Right hindlimb (tissue), 1 donor: ENCODE measurements at regions not wholly inside any gene's neighbourhood (a gene's known extent, or its start where the extent isn't known, plus 50 kb on each side); places are given as distances from the start of the nearest gene placed in this dataset.

Experiments used
- DNase-seq: peaks from one replicate; pipeline ENCODE4 v3.0.0-alpha.2; 2018

DNA sequence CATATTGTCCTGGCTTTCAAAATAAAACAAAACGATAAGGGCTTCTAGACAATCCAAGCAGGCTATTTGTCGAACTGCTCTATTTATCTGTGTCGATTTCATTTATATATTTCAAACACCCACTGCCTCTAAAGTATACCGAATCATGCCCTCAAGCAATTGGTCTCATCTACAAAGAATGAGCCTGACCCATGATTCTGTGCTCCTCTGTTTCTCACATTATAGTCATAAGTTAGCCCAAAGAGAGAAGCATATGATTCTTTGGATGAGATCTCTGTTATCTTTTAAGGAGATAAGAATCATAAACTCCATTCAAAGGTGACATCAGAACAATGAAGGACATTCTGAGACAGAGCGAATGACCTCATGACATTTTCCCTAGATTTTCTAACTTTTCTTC, 191.1 kb downstream of the MAP2K6 start:
- no peak for DNase-seq

DNA sequence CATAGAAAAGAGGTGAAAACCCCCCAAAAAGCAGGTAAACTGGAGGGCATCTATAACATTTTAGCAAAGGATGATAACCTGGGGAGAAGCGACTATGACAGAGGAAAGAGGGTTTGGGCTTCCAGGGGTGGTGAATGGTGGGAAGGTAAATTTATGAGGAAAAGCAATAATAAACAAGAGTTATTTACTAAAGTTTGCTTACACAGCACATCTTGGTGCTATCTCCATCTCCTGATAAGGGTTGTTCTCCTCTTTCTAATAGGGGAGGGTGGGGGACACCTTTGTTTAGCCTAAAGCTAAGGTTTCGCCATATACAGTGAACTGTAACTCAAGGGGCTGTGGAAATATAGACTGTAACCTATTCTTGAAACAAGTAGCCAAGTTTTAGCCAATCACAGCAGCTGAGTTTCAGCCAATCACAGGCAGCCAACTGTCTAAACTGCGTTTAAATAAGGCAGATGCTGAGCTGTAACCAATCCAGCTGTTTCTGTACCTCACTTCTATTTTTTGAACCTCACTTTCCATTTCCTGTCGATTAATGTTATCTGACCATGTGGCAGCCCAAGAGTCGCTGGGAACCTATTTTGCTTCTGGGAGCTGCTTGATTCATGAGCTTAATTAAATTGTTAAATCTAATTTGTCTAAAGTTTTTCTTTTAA, 191.8 kb downstream of the MAP2K6 start:
- no peak for DNase-seq

DNA sequence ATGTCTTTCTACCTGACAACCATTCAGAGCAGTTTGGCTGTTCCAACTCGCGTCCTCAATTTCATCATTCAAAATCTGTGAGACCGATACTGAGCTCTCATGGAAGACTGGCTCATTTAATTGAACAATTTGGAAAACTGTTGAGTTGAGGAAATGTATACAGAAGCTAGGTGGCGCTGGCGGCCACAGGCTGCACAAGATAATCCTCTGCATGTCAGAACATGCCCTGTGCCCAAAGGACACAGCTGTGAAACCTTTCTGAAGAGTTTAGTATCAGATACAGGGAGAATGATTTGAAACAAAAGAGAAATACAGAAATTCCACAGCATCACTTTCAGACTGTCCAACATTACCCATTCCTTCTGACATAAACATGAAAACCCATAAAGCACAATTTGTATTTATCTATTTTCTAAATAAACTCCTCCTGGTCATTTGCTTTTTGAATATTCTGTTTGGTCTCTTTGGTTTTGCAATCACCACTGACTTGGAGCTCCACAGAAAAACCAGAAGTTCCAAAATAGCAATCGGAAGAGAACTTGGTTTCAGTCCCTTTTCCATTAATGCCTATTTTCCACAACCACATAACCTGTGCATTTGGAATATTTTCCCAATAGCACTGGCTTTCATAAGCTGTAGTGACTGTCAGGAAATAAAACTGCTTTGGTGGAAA, 192.8 kb downstream of the MAP2K6 start:
- peak; percentile 78 for DNase-seq

DNA sequence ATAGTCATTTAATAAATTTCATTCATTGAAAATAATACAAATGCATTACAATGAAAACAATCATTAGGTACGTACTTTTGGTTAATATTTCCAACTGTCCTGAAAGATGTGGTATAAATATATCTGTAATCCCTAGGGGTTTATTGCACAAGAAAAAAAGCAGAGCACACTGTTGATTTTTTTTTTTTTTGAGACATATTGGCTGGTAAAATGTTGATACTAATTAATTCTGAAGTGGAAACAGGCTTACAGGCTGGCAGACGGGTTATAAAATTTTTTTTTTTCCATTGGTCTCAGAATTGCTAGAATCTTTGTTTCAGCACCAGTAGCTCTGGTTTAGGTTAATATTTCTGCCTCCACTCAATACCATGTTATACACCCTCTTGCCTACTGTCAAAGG, 193.6 kb downstream of the MAP2K6 start:
- no peak for DNase-seq

DNA sequence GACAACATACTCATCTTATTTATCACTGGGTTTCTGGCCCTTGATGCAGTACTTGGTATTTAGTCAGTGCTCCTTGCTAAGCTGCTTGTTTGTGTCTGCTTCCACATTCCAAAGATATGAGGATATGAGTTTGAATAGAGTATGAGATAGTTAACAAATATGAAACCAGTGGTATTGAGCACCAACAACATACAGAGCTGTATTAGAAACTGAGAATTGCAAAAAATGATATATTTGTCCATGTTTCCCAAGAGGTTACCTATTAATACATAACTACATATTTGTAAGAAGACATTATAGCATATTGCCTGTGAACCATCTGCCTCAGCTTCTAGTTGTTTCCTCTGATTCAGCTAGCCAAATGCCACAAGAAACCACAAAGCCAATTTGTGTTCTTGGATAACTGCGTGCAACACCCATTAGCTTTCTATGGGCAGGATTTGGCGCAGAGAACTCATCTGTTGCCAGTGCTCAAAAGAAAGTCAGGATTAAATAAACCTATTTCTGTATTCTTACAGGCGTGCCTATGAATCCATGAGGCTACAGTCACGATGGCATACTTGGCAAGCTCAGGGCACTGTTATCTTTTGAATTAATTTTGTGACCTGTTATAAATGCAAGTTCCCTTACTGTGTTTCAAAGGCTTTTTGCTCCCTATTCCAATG, 194.4 kb downstream of the MAP2K6 start:
- DNase-seq, result no peak

DNA sequence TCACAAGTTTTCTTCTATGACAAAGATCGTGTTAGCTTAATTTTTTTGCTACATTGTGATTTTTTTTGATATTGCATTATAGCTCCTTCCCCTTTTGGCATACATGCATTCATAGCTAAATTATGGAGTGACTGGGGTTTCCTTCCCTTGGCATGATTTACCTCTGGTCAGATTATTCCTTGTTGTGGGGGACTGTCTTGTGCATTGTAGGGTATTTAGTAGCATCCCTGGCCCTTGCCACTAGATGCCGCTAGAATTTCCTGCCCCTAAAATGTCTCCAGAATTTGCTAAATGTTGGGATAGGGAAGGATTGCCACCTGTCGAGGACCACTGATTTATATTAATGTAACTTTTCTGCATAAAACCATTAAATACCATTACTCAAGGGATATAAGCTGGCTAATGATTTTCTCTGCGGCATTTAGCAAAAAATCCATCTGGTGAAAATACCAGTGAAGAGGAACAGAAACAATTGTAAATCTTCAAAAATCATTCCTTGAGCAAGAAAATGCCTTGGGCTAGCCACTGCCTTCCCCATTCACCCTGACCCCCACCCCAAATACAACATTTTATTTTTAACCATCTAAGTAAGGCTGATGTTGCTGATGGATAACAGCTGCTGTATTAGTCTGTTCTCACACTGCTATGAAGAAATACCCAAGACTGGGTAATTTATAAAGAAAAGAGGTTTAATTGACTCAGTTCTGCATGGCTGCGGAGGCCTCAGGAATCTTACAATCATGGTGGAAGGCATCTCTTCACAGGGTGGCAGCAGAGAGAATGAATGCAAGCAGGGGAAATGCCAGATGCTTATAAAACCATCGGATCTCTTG, 195.2 kb downstream of the MAP2K6 start:
- no peak for DNase-seq

DNA sequence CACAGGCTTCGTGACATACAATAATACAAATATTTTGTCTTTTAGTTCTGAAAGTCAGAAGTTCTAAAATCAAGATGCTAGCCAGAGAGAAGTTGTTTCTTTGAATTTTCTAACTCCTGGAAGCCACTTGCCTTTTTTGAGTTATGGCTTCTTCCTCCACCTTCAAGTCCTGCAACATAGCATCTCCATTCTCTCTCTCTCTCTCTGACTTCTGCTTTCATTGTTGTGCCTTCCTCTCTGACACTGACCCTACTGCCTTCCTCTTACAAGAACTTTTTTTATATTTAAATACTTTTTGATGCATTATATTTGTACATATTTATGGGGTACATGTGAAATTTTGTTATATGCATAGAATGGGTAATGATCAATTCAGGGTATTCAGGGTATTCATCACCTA, 205.9 kb downstream of the MAP2K6 start:
- DNase-seq, result no peak

DNA sequence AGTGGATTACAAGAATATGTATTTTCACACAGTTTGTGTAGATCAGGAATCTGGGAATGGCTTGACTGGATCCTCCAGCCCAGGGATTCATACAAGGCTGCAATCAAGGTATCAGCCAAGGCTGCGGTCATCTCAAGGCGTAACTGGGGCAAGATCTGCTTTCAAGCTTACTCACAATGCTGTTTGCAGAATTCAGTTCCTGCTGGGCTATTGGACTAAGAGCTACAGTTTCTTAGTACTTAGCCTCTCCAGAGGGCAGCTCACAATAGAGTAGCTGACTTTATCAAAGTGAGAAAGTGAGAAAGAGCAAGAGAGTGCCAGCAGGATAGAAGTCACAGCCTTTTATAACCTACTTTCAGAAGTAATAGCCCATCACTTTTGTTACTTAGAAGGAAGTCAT, 211.0 kb downstream of the MAP2K6 start:
- no peak for DNase-seq

DNA sequence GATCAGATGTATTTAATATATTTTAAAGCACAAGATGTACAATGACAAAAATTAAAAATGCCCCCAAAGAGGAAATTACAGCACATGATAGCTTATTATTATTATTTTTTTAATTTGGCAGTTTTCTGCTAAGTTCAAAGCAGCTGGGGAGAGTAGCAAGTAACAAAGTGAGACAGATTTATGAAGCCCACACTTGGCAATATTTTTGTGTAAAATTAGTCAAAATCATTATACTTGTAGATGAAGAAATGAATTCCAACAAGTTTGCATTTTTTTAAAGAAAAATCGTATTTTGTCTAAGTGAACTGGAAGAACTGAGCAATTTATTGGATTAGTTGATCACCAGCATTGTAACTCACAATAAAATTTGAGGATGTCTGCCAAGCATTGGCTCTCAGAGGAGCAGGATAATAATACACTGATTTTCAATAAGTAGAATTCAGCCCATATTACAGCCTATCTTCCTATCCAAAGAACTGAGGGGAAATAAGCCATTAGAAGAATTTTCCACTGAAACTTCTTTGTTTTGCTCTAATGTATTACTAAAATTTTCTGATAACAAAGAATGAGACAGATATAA, 215.6 kb downstream of the MAP2K6 start:
- no peak for DNase-seq

DNA sequence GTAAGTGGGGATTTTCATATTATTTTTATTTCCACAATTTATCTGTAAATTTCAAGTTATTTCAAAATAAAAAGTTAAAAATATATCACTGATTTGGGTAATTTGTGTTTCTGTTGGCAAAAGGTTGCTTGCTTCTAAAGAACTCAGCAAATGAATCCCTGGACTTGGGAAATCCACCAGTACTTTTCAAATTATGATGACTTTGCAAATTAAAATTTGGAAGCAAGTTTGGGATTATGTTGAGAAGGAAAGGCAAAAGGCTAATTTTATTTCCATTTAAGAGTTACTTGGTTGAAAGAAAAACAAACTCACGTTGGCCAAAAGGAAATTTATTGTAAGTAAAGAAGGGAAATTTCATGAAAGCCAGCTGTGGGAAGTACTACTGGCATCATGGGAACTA, 220.3 kb downstream of the MAP2K6 start:
- DNase-seq, result no peak

DNA sequence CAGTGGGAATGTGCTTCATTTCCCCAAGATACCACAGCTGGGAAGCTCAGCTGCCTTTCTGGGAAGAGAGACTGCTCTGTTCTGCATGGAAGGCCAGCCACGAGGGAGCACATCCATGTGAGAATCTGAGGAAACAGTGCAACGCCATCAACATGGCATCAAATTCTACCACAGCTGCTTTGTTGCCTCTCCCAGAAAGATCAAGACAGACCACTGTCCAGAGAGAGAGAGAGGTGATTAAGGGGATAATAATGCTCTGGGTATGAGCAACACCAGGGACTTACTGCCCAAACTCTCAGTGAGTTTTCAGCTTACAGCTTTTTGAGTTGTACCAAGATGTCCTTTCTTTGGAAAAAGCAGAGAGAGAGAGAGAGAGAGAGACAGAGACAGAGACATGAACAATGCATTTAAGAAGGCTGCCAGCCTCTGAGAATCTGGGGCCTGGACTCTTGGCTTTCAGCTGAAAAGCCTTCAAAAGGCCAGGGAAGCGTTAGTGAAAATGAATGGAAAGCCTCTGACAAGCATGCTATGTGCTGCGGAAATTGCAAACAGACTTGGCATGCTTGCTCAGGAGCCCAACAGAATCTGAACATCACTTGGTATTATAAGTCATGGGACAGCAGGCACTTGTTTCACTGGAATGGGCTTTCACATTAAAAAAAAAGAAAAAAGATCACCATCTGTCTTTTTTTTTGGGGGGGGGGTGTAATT, 223.1 kb downstream of the MAP2K6 start:
- DNase-seq, result peak; percentile 50

DNA sequence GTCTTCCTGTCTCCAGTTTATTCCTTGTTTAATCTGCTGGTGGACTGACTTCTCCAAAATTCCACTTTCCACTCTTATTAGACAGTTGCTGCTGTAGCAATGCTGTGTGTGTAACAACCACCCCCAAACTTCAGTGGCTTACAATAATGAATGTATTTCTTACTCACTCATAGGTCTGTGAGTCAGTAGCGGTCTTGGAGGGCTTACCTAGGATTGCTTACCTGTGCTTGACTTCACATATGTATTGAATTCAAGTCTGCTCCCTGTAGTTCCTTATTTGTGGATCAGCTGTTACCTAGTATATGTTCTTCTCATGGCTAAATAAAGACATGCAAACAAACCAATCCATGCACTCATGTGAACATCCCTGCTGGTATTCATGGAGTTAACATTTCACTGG, 224.6 kb downstream of the MAP2K6 start:
- DNase-seq, result no peak

DNA sequence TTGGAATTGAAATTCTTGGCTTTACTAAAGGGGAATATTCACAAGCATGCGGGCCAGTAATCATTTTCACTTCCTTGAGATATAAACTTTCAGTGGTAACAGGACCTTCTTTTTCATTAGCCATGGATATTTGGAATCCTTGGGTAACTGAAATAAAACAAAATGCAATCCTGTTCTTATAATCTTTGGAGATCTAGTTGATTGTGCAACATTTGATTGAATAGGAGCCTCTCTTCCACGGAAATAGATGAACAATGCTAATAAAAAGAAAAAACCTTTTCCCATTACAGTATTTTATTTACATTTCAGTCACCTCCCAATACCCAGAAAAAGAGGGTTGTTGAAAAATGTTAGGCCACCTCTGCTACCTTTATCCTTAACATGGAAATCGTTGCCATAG, 225.6 kb downstream of the MAP2K6 start:
- no peak for DNase-seq

DNA sequence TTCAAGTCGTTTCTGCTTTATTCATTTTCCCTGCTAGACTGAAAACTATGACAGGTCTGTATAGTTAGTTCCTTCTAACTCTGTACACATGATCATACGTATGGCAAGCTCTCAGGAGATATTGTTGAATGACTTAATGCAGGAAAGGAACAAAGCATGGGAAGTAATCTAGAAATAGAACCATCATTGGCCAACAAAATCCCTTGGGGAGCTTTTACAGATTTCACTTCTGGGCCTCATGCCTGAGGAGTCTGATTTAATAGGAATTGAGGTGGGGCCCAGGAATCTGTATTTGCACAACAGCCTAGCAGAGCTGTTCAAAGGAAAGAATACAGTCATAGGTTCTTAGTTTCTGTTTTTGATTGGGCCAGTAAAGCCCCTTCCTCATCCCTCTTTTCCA, 229.2 kb downstream of the MAP2K6 start:
- DNase-seq, result no peak

DNA sequence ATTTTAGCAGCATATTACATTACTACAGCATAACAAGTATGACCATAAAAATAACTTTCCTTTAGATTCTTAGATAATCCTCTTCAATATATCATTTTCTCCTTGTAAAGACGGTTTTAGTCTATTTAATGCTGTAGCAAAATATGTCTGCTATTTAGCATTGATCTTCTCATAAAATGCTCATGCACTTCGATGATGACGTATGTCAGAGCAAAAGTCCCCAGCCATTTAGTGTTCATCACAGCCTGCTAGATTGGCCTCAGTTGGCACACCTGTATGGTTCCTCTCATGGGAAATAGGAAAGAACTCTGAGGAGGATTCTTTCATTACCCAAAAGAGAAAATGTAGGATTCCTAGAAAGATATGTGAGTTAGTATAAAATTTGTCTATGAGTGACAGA, 232.2 kb downstream of the MAP2K6 start:
- no peak for DNase-seq

DNA sequence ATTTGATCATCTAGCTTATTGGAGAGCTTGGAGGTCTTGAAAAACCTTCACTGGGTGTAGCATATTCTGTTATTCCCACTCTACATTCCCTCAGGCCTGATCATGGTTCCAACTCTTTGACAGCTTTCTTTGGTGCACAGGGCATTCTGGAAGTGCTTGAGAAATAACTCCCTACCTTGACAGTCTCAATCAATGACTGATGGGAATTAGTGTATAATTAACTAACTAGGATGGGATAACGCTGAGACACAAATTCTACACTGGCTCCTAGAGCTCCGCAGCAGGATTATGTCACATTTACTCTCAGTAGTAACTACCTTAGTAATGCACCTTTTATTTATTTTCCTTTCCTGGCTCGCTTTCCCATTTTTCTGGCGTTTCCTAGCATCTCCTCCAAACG, 236.4 kb downstream of the MAP2K6 start:
- DNase-seq, result no peak

DNA sequence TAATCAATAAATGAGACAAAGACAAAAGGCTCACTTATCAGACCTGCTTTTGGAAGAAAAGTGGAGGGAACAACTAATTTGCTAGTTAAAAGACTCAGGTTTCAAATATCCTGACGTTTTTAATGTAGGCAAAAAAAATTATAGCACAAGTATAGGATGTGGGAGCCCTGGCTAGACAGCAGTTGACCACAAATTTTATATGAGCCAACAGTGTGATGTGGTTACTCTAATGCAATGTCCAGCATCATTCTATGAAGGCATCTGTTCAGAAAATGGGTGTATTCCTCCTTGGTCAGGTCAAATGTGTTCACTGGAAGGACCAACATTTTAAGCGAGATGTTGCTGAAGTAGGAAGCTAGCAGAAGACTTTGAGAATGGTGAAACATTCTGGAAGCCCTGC, 237.4 kb downstream of the MAP2K6 start:
- DNase-seq, result no peak

DNA sequence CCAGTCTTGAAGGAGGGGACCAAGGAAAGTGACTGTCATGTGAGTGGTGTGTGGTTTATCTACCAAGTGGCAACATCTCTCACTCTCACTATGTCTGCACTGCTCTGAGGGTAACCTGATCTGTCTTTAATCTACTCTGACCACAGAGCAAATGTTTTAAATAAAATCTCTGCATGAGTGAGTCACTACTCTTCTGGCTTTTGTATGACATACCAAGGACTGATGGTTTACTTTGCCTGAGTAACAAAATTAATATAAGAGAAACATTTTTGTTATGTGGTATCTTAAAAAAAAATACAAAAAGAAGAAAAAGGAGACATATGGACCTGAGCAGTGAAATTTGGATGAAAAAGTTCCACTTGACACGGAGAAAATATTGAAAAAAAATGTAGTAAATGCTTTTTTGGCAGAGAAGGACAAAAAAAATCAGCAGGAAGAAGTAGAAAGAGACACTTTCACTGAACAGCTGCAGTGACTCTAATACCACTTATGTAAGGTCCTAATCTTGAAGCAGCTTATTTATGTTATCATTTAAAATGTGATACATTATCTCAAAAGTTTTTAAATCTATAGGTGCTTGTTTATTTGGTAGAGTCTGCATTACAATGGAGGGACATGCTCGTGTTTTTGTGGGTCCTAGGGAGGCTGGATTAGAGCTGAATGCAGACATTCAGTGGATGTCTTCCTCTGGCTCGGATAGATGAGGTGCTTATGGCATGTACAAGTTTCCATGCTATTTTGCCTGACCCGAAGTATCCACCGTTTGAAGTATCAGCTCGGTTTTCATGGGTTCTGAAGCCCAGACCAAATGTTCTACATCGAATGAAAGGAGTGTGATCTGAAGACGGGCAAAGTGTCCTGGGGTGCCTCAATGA, 240.7 kb downstream of the MAP2K6 start:
- no peak for DNase-seq

DNA sequence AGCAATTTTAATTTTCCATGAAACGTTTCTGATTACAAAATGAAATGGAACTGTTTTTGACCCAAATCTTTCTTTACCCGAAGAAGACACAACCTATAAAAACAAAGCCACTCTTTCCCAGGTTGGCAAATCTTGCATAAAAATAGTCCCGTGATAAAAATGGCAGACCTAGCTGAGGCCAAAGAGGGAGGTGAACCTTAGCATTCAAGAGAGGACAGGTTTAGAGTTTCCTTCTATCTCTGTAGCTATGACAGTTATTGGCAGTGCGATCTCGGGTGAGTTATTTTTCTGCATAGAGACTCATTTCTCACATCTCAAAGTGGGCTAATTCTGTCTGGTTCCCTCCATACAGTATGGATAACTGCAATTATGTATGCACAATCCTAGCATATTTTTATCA, 241.4 kb downstream of the MAP2K6 start:
- no peak for DNase-seq

DNA sequence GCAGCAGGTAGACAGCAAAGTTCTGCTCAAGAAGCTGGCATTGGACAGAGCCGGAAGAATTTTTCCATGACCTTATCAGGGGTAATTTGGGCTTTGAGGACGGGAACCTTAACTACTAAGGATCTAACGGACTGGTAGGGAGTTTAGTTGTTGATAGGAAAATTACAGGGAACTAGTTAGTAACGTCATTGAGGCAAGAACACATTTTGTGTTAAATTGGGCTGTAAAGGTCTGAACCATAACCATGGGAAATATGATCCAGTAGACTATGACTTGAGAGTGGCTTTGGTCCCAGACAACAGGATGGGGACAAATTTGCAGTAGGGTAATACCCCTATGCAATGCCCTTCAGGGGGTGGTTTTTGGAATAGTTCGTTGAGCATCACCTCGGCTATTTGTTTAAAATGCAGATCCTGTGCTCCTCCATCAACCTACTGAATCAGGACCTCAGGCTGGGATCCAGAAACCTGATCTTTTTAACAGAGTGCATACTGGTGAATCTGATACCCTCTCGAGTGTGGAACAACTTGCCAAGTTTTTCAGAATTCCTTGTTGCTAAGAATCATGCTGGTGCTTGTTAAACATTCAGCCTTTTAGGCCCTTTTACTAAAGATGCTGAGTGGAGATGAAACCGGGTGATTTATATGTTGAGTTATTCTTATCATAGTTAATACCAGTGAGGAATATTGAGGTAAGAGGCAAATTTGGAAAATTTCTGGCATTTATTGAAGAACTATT, 255.1 kb downstream of the MAP2K6 start:
- DNase-seq, result peak; percentile 34

DNA sequence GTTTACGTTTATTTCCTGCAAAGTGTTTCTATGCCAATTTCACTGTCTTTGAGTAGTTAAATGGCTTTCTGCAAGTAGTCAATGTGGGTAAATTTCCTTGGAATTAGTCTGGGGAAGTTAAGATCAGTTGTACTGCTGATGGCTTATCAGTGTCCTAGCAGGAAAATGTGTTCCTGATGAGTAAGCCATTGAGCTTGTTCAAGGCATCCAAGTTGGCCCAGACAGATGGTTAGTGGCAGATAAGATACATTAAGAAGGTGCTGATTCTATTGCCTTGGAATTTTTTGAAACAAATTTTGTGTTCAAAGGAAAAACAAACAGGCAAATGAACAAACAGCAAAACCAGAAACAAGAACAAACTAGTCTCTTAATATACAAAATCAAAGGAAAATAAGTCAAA, 258.4 kb downstream of the MAP2K6 start:
- DNase-seq, result no peak
